Dermis blood vessel endothelial cell (primary cell): ENCODE measurements at regions not wholly inside any gene's neighbourhood (a gene's known extent, or its start where the extent isn't known, plus 50 kb on each side); places are given as distances from the start of the nearest gene placed in this dataset.
"Not testable (repeated sequence)": the region's sequence is repeated elsewhere in the genome, so short reads cannot be mapped to it uniquely, and the experiment has no call there.

Experiments
- DNase-seq: peaks from one replicate; pipeline ENCODE4 v3.0.0; 2010

DNA sequence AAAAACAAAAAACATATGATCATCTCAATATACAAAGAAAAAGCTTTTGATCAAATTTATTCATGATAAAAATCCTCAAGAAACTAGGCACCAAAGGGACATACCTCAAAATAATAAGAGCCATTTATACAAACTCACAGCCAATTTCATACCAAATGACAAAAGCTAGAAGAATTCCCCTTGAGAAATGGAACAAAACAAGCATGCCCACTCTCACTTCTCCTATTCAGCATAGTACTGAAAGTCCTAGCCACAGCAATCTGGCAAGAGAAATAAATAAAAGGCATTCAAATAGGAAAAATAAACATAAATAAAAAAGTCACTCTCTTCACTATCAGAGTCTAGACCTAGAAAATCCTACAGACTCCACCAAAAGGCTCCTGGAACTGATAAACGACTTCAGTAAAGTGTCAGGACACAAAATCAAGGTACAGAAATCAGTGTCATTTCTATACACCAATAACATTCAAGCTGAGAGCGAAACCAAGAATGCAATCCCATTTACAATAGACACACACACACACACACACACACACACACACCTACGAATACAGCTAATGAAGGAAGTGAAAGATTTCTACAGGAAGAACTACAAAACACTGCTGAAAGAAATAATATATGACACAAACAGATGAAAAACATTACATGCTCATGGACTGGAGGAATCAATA is 1486.2 kb upstream of the SEL1L start:
- DNase-seq: no peak

DNA sequence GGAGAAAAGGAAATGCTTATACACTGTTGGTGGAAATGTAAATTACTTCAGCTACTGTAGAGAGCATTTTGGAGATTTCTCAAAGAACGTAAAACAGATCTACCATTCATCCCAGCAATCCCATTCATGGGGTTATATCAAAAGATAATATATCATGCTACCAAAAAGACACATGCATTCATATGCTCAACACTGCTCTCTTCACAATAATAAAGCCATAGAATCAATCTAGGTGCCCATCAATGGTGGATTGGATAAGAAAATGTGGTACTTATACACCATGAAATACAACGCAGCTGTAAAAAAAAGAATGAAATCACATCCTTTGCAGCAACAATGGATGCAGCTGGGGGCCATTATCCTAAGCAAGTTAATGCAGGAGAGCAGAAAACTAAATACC is 1487.7 kb upstream of the SEL1L start:
- DNase-seq: no peak

DNA sequence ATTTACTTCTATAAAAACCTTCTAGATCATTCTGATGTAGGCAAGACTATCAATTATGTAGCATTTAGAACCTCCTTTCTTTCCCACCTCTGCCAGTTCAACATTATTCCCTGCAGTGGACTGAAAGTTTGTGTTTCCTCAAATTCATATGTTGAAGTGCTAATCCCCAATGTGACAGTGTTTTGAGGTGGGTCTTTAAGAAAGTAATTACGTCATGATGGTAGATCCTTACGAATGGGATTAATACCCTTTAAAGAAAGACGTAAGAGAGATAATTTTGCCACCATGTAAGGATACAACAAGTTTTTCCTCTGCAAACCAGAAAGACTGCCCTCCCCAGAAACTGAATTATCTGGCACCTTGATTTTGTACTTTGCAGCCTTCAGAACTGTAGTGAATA is 1489.7 kb upstream of the SEL1L start:
- DNase-seq: no peak

DNA sequence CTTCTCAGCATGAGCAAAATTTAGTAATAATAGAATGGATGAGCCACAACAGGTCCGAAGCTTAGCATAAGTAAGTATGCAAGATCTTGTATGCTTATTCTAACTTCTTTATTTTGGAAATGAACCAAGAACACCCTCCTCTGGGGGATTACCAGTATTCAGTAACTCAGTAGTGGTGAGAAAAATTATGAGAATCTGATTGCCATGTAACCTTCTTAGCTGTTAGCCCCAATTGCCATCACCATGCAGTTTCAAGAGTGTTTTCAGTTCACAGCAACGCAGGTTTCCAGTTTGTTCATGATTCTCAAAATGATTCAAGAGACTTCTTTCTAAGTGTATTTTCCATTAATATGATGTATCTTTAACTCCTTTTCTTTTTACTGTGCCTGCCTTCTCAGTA is 1507.6 kb upstream of the SEL1L start:
- DNase-seq: no peak

DNA sequence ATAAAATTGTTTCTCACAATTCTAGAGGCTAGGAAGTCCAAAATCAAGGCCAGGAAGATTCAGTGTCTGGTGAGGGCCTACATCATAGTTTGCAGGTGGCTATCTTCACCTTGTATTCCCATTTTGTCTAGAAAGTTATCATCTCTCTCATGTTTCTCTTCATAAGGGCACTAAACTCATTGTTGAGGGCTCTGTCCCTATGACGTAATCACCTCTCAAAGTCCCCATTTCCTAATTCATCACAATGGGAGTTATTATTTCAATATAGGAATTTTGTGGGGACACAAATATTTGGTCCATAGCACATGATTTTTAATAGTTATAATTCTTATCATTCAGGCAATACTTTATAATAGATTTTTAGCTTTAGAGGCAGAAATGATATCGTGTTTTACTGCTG is 1509.2 kb upstream of the SEL1L start:
- DNase-seq: no peak

DNA sequence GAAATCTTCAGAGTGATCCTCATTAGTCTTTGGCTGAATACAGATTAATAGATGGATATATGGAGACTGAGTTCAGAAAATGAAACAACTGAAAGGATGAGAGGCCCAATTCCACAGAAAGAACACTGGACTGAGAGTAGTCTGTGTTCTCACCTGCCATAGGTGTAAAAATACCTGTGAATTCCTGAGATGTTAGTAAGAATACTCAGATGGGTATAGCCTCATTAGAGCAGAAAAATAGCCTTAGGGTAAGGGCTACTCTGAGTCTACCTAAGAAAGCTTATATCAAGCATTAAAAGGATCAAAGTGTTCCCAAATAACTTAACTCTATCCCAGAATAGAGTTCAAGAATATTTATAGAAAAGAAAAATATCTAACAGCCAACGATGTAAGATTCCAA is 1510.3 kb upstream of the SEL1L start:
- no peak for DNase-seq

DNA sequence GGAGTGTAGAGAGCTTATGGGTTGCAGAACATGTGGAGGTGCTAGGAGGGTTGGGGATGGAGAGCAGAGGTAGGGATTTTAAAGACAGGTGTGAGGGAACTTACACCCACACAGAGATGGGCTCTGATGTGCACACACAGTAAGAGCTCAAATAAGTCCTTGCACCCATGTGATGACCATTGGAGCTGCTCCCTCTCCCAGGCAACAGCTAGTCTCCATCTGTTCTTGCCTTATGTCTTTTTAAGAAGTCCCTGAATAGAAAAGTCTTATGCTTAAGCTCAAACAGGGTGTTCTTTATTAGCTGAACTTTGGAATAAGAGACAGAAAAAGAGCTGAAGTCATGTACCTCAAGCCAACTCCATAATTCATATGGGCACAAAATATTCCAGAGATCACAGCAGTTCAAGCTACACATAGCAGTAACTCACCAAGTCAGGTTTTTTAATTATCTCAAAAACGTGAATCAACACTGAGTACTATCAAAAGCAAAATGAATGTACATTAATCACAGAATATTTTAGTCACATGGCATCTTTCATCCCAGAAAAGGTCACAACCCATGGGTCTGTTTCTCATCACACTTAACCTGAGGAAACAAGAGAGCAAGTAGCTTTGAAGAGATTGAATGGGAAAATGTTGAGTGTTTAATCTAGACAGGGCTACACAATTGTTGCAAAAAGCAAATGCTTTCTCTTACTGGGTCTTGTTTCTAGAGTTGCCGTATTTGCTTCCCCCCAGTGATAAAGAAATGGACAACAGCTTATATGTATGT is 1513.6 kb upstream of the SEL1L start:
- no peak for DNase-seq

DNA sequence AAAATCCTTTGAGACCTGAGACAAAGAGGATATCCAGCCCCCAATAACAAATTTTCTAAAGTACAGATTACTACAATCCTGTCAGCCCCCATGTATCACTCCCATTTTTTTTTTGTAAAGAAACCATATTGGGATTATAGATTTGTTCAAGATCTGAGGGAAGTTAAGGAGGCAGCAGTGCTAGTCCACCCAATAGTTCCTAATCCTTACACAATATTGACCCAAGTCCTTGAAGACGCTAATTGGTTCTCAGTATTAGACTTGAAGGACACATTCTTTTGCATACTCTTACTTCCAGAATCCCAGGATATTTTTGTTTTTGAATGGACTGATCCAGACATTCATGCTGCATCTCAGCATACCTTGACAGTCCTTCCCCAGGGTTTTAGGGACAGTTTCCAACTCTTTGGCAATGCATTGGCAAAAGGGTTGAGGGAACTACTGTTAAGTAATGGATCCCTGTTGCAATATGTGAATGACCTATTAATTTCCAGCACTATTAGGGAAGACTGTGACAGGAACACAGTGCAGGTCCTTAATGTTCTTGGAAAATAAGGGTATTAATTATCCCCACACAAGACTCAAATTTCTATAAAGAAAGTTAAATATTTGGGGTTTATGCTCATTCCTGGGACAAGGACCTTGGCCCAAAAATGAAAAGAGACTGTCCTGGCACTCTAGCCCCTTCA is 1519.5 kb upstream of the SEL1L start:
- DNase-seq: no peak

DNA sequence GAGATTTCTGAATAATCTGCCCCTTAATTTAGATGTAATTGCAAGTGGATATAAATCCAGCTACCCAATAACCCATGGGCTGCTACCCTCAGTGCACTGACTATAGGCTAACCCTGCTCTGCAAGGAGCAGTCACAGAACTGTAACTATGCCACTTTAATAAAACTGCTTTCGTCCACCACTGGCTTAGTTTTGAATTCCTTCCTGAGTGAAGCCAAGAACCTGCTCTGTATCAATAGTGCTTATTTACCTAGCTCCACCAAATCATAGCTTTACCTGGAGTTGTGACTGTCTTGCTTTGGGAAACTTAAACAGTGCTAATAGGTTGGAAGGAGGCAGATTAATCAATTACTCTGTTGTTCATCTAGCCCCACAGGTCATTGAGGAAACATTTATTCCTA is 1524.4 kb upstream of the SEL1L start:
- DNase-seq: no peak

DNA sequence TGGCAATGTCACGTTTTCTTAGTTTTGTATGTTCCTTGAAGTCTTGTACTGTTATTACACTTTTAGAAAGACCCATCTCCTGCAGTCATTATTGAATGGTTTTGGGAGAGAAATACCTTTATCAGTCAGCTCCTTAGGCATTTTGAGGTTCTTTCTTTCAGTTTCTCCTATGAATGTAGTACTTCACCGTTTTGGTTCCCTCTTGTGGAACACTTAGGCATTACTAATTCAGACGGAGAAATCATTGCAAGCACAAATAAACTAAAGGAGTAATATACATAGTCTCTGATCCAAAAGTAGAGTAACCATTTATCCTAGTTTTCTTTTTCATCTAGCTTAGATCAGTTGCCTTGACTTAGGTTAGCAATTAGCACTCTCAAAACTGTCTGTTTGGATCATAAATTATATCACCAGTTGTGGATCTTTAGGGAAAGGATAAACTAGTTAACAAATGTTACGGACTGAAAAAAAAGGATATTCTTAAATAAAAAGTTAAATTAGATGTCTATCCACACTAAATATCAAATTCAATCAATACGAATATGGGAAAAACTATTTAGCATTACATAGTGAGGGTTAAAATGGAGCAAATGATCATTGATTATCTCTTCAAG is 1538.3 kb upstream of the SEL1L start:
- DNase-seq: no peak

DNA sequence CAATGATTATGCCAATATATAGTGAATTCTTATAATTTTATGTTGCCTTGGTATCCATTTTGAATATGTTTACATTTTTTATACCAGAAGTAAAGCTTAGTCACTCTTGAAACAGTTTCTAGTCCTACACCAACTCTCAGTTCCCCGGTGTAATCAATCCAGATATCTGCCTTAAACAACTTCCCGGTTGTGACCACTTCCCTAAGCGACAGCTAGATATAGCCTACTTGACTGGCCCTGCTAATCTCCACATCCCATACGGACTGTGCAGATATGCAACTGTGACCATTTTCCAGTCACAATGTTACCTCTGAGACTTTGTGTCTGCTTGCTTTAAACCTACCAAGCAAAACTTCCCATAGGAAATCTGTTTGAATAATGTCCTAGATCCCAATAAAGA is 1551.5 kb upstream of the SEL1L start:
- no peak for DNase-seq

DNA sequence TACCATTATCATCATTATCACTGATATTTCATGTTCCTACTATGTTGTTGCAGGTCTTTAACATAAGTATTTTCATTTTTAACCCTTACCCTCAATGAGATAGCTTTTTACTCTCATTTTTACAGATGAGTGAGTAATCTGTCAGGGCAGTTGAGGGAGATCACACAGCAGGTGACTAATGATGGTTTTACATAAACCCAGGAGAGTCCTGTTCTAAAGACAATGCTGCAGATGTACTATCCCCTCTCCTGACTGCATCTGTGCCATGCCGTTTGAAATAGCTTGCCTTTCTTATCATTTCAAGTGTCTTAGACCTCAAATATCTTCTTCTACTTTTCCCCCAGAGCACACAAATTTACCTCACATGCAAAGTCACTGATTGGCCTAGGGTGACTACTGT is 1552.1 kb upstream of the SEL1L start:
- no peak for DNase-seq

DNA sequence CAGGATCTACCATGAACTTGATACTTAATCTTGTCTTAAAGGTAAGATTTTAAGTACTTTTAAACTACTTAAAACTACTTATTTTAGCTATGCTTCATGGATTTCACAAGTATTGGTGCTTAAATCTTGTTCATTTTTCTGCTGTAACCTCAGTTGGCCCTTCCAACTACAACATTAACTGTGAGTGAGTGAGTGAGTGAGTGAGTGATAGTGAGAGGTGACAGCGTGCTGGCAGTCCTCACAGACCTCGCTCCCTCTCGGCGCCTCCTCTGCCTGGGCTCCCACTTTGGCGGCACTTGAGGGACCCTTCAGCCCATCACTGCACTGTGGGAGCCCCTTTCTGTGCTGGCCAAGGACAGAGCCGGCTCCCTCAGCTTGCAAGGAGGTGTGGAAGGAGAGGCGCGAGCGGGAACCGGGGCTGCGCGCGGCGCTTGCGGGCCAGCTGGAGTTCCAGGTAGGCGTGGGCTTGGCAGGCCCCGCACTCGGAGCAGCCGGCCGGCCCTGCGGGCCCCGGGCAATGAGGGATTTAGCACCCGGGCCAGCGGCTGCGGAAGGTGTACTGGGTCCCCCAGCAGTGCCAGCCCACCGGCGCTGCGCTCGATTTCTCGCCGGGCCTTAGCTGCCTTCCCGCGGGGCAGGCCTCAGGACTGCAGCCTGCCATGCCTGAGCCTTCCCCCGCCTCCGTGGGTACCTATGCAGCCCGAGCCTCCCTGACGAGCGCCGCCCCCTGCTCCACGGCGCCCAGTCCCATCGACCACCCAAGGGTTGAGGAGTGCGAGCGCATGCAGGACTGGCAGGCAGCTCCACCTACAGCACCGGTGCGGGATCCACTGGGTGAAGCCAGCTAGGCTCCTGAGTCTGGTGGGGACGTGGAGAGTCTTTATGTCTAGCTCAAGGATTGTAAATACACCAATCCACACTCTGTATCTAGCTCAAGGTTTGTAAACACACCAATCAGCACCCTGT is 1558.6 kb upstream of the SEL1L start:
- DNase-seq: not testable (repeated sequence)

DNA sequence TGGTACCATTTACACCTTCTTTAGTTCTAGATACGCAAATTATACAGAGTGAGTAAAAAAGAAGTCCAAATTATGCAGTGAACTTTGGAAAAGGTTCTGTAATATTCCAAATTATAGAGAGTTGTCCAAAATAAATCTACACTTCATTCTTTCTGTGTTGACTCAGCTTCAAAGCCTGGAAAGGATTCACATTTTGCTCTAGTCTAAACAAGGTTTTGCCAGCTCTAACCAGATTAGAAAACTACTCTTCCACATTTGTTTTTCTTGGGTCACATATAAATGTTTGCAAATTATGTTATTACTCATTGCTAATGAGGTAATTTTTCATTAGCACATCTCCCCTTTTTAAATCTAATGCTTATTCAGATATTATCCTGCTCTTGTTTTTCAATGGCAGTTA is 1562.4 kb upstream of the SEL1L start:
- no peak for DNase-seq

DNA sequence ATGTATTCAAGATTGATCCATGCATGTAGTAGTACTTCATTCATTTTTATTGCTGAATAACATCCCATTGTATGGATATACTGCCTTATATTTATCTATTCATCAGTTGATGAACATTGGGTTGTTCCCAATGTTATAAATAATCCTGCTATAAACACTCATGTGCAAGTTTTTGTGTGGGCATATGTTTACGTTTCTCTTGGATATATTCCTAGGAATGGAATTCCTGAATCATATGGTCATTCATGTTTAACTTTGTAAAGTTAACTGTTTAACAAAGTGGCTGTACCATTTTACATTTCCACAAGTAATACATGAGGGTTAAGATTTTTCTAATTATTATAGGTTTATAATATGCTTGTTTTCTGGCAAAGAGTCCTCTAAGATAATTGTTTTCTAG is 1568.2 kb upstream of the SEL1L start:
- no peak for DNase-seq

DNA sequence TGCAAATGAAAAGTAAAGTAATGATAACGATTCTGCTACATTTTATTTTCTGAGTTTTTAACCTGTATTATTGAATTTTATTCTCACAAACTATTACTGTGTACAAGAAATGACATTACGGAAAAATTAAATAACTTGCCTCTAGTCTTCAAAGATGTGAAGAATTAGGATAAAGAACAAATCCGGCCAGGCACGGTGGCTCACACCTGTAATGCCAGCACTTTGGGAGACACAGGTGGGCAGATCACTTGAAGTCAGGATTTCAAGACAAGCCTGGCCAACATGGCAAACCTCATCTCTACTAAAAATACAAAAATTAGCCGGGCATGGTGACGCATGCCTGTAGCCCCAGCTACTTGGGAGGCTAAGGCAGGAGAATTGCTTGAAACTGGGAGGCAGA is 1584.4 kb upstream of the SEL1L start:
- DNase-seq: no peak

DNA sequence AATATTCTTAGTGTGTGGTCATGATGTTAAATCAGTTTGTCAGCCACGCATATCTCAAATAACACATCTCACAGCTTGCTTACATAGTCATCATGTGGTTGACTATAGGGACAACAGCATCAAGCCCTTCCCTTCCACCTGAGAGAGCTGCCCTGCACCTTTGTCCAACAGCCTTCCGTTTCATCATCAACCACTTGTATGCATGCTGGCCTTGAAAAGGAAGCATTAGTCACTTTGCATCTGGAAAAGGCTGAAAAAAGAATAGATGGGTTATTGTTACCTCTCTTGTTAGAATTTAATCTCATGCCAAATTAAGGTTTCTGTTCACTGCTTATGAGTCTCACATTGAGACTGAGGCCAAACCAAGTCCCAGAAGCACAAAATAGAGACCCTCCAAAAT is 1586.5 kb upstream of the SEL1L start:
- DNase-seq: no peak

DNA sequence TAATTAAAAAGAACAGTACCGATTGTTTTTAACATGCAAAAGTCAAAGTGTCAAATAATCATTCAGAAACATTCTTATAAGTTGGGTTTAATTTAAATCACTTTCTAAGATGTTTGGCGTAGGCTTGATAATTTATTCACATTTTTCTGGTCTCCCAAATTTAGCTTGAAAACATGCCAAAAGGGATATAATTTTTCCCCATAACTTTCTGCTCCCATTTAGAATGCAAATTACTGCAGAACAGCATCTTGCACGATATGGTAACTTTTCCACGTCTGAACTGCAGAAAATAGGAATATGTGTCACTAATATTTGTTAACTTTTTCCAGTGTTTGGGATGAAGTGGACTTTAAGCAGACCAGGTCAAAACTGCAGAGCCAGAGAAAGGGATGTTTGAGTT is 1592.4 kb upstream of the SEL1L start:
- no peak for DNase-seq

DNA sequence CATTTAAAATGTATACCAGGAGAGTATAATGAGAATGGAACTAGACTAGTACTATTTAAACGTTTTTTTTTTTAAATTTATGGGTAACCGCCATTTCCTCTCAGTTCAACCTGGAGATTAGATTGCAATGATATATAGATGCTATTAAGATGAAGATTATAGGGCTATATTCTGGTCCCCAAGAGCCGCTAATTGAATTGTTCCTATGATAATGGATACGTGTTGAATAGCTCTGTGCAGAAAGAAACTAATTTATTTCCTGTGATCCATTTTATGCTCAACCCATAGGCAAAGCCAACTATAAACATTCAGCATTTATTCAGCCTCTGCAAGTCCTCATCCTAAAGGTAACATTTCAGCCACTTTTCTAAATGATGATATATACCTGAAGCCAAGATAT is 1595.1 kb upstream of the SEL1L start:
- DNase-seq: no peak

DNA sequence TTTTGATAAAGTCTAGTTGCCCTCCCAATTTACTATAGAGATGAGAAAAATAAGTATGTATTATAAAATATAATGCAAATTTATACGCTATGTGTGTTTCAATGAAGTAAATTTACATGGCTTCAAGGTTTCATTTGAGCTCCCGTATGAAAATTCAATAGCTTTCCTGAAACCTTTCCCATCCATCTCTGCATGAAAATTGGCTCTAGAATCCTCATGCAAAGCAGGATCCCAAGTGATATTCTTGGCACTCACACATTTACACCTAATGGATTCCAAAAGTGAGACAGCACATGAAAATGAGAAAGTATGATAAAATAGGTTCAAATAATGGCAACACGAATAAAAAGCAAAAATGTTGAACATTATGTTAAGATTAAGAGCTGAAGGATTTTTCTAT is 1595.8 kb upstream of the SEL1L start:
- DNase-seq: no peak

DNA sequence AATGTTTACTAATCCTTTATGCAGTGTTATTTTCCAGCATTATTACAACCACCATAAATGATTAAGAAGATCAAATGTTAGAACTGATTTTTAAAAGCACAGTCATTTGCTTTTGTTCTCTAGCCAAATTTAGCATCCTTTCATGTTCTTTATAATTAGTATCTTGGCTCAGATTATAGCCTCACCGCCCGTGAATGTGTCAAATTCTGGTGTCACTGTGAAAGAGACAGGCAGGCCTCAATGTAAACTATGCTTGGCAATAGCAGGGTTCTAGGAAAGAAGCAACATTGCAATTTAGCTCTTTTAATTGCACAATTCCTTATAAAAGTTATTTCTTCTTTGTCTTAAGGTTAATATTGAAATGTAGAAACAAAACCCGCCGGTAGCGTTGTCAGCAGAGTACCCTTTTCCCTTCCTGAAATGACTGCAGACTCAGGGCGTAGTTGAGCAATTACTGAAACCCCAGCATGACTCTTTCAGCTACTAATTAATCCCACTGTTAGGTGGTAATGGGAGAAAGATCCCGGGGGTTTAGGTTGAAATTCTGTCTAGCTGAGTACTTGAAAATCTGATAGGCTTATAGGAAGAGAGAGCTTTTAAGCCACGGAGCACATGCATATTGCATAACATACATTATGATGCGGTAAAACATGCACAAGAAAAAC is 1600.5 kb upstream of the SEL1L start:
- DNase-seq: no peak

DNA sequence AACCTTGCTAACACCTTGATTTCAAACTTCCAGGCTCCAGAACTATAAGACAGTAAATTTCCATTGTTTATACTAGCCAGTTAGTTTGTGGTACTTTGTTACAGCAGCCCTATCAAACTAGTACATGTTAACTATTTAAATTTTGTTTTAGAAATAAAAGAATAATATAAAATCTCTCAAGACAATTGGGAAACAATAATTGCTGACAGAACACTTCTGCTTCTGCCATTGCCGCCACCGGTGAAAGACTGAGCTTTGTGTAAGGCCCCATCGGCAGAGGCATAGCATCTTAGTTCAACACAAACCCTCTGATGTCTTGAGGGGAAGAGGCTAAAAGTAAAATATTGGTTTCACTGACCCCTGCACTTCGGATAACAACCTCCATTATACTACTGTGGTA is 1607.1 kb upstream of the SEL1L start:
- no peak for DNase-seq
